H1 (cell line): ENCODE measurements at regions not wholly inside any gene's neighbourhood (a gene's known extent, or its start where the extent isn't known, plus 50 kb on each side); places are given as distances from the start of the nearest gene placed in this dataset.
"Not testable (repeated sequence)": the region's sequence is repeated elsewhere in the genome, so short reads cannot be mapped to it uniquely, and the experiment has no call there.

Experiments used
- CTCF ChIA-PET: fragments of 300-600 bp; sonication (Branson Sonifier 250); formaldehyde crosslinking; loops from one replicate; lab custom pipeline; 2021; ENCODE audit not compliant: partially characterized antibody; lab: Charles Lee
- POLR2A ChIA-PET: fragments of 300-600 bp; sonication (Branson Sonifier 250); formaldehyde crosslinking; loops from one replicate; lab custom pipeline; 2021; ENCODE audit warnings: inconsistent platforms; ENCODE audit not compliant: partially characterized antibody; lab: Charles Lee
- DNase-seq, 2 experiments: peaks; one replicate each; pipeline versions ENCODE4 v3.0.0 to v3.0.0-alpha.2; 2010 to 2022; ENCODE audit warnings: low spot score in 2 of 2, low read depth in 1 of 2, mixed read lengths in 1 of 2
- FAIRE-seq: peaks from 2 replicates; lab custom pipeline; 2011; peaks lifted over from hg19 to GRCh38; lab: Jason Lieb, UNC
- H2AFZ ChIP-seq: 2 replicates; pipeline ENCODE4 v1.8.1; 2012; ENCODE audit warnings: low read length, inconsistent platforms
- H2AK5ac ChIP-seq: 2 replicates; pipeline ENCODE4 v1.6.1; 2013; ENCODE audit warnings: low read depth, low read length
- H2BK120ac ChIP-seq: replicated peaks from 2 replicates; pipeline ENCODE3; 2013; ENCODE audit warnings: low read depth, low read length, inconsistent platforms
- H2BK12ac ChIP-seq: 2 replicates; pipeline ENCODE4 v1.6.1; 2013; ENCODE audit warnings: low read depth, low read length
- H2BK15ac ChIP-seq: 2 replicates; pipeline ENCODE4 v1.6.1; 2013; ENCODE audit warnings: low read length
- H2BK20ac ChIP-seq: 2 replicates; pipeline ENCODE4 v1.6.1; 2013; ENCODE audit warnings: low read length
- H2BK5ac ChIP-seq: 2 replicates; pipeline ENCODE4 v1.6.1; 2013; ENCODE audit warnings: low read depth, low read length
- H3K14ac ChIP-seq: 2 replicates; pipeline ENCODE4 v1.6.1; 2013; ENCODE audit warnings: inconsistent platforms; ENCODE audit not compliant: insufficient read length
- H3K18ac ChIP-seq: 2 replicates; pipeline ENCODE4 v1.6.1; 2013; ENCODE audit warnings: low read length; ENCODE audit errors: extremely low read depth
- H3K23ac ChIP-seq: 2 replicates; pipeline ENCODE4 v1.6.1; 2013; ENCODE audit warnings: inconsistent platforms; ENCODE audit not compliant: insufficient read length
- H3K23me2 ChIP-seq: 2 replicates; pipeline ENCODE4 v1.6.1; 2013; ENCODE audit warnings: low read depth, low read length
- H3K27ac ChIP-seq: 2 replicates; pipeline ENCODE4 v1.6.1; 2011; ENCODE audit warnings: low read depth, low read length, inconsistent platforms
- H3K27me3 ChIP-seq, 4 experiments: replicated peaks in 1 of 4; 1 replicate in 1 of 4; 2 replicates in 3 of 4; pipeline versions ENCODE4 v1.6.1 to v1.8.1; 2011 to 2013; ENCODE audit warnings: low read length in 3 of 4, mild to moderate bottlenecking in 3 of 4, inconsistent platforms in 2 of 4, mixed read lengths in 2 of 4, moderate library complexity in 1 of 4; ENCODE audit not compliant: control insufficient read depth in 3 of 4, insufficient read depth in 3 of 4; ENCODE audit errors: extremely low read depth in 1 of 4
- H3K36me3 ChIP-seq, 4 experiments: 2 replicates each; pipeline versions ENCODE4 v1.6.1 to v1.8.1; 2011 to 2013; ENCODE audit warnings: mild to moderate bottlenecking in 4 of 4, low read length in 3 of 4, moderate library complexity in 2 of 4, control low read depth in 1 of 4, inconsistent platforms in 1 of 4; ENCODE audit not compliant: insufficient read depth in 4 of 4, control insufficient read depth in 2 of 4
- H3K4ac ChIP-seq: replicated peaks from 2 replicates; pipeline ENCODE3; 2013; ENCODE audit warnings: low read length, low read depth, mixed read lengths, inconsistent platforms; ENCODE audit not compliant: insufficient read length
- H3K4me1 ChIP-seq, 4 experiments: replicated peaks in 1 of 4; 1 replicate in 1 of 4; 2 replicates in 3 of 4; pipeline versions ENCODE4 v1.6.1 to v1.8.1; 2011 to 2013; ENCODE audit warnings: low read length in 3 of 4, inconsistent platforms in 2 of 4, mixed read lengths in 1 of 4; ENCODE audit not compliant: insufficient read depth in 4 of 4, control insufficient read depth in 3 of 4
- H3K4me2 ChIP-seq, 2 experiments: 2 replicates each; pipeline versions ENCODE4 v1.6.1 to v1.8.1; 2011 to 2013; ENCODE audit warnings: low read depth in 2 of 2, low read length in 2 of 2, control low read depth in 1 of 2, inconsistent platforms in 1 of 2, mild to moderate bottlenecking in 1 of 2; ENCODE audit not compliant: insufficient read depth in 1 of 2
- H3K4me3 ChIP-seq, 4 experiments: fragments of 200-600, 300-600 bp in 1 of 4; sonication (generic), shearing (Covaris generic), sonication (Bioruptor Twin) in 1 of 4; 2 replicates each; pipeline versions ENCODE4 v1.5.1 to v1.8.1; 2011 to 2016; ENCODE audit warnings: low read length in 4 of 4, low read depth in 3 of 4, control low read depth in 2 of 4, inconsistent platforms in 2 of 4, mild to moderate bottlenecking in 2 of 4, mixed read lengths in 1 of 4, moderate library complexity in 1 of 4; ENCODE audit not compliant: insufficient read depth in 2 of 4; ENCODE audit errors: extremely low read depth in 1 of 4
- H3K56ac ChIP-seq: replicated peaks from 2 replicates; pipeline ENCODE3; 2013; ENCODE audit warnings: low read depth, mild to moderate bottlenecking, mixed read lengths, low read length, inconsistent platforms; ENCODE audit not compliant: insufficient read length
- H3K79me1 ChIP-seq: 2 replicates; pipeline ENCODE4 v1.6.1; 2013; ENCODE audit warnings: low read depth, low read length, control low read depth
- H3K79me2 ChIP-seq, 2 experiments: 2 replicates each; pipeline versions ENCODE4 v1.6.1 to v1.8.1; 2012 to 2013; ENCODE audit warnings: low read length in 2 of 2, mild to moderate bottlenecking in 2 of 2, inconsistent platforms in 1 of 2; ENCODE audit not compliant: insufficient read depth in 2 of 2, control insufficient read depth in 1 of 2
- H3K9ac ChIP-seq, 4 experiments: replicated peaks in 1 of 4; 1 replicate in 1 of 4; 2 replicates in 3 of 4; pipeline versions ENCODE4 v1.6.1 to v1.8.1; 2011 to 2013; ENCODE audit warnings: low read depth in 3 of 4, low read length in 3 of 4, control low read depth in 2 of 4, mild to moderate bottlenecking in 2 of 4, moderate library complexity in 2 of 4, inconsistent platforms in 1 of 4; ENCODE audit errors: extremely low read depth in 1 of 4
- H3K9me3 ChIP-seq, 2 experiments: 2 replicates each; pipeline versions ENCODE4 v1.6.1 to v1.8.1; 2012 to 2013; ENCODE audit warnings: mild to moderate bottlenecking in 2 of 2, moderate library complexity in 2 of 2, control low read depth in 1 of 2, inconsistent platforms in 1 of 2, low read depth in 1 of 2, low read length in 1 of 2, mixed read lengths in 1 of 2; ENCODE audit not compliant: insufficient read depth in 2 of 2
- H4K20me1 ChIP-seq, 2 experiments: replicated peaks in 1 of 2; 2 replicates each; pipeline versions ENCODE3 to v1.8.1; 2011 to 2013; ENCODE audit warnings: inconsistent platforms in 2 of 2, low read length in 2 of 2, mild to moderate bottlenecking in 1 of 2; ENCODE audit not compliant: insufficient read depth in 2 of 2, control insufficient read depth in 1 of 2
- H4K5ac ChIP-seq: 2 replicates; pipeline ENCODE4 v1.6.1; 2013; ENCODE audit warnings: low read length, low read depth, mixed read lengths, inconsistent platforms; ENCODE audit not compliant: insufficient read length
- H4K8ac ChIP-seq: 2 replicates; pipeline ENCODE4 v1.8.0; 2013; ENCODE audit warnings: mild to moderate bottlenecking, moderate library complexity, low read length, inconsistent platforms; ENCODE audit not compliant: insufficient read depth; ENCODE audit errors: extremely low read depth
- H4K91ac ChIP-seq: replicated peaks from 2 replicates; pipeline ENCODE3; 2013; ENCODE audit warnings: low read length, mixed read lengths, inconsistent platforms; ENCODE audit not compliant: insufficient read length
- WGBS, 2 experiments: shearing (Covaris generic) in 1 of 2; methylation state at CpG; one replicate each; pipeline versions ENCODE4 v1.1.6 to v1.1.7; 2013 to 2015; ENCODE audit warnings: low lambda C conversion rate in 2 of 2, mixed read lengths in 2 of 2, inconsistent platforms in 1 of 2, low coverage in 1 of 2, missing lambda C conversion rate in 1 of 2; ENCODE audit not compliant: insufficient replicate concordance in 2 of 2, insufficient coverage in 1 of 2, insufficient read length in 1 of 2; ENCODE audit errors: extremely low coverage in 1 of 2, missing lambda C conversion rate in 1 of 2; 5-methylcytosine and 5-hydroxymethylcytosine counted together

DNA sequence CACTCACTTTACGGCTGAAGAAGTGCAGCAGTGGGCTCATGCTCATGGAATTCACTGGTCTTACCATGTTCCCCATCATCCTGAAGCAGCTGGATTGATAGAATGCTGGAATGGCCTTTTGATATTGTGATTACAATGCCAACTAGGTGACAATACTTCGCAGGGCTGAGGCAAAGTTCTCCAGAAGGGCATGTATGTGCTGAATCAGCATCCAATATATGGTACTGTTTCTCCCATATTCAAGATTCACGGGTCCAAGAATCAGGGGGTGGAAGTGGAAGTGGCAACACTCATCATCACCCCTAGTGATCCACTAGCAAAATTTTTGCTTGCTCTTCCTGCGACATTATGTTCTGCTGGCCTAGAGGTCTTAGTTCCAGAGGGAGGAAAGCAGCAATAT is 353.3 kb downstream of the C12orf75 start:
- H3K18ac ChIP-seq, H3K27ac ChIP-seq, H3K4me2 ChIP-seq, H4K91ac ChIP-seq, H3K27me3 ChIP-seq, H3K79me2 ChIP-seq, H3K23ac ChIP-seq, FAIRE-seq, H3K56ac ChIP-seq, H4K5ac ChIP-seq, H3K9ac ChIP-seq, H3K9me3 ChIP-seq, H2BK12ac ChIP-seq, H3K79me1 ChIP-seq, H3K4me3 ChIP-seq, POLR2A ChIA-PET, H2BK20ac ChIP-seq, H3K23me2 ChIP-seq, H4K8ac ChIP-seq, H3K36me3 ChIP-seq, H2BK5ac ChIP-seq, H3K14ac ChIP-seq, H2BK15ac ChIP-seq, CTCF ChIA-PET, H3K4ac ChIP-seq, H3K4me1 ChIP-seq, DNase-seq, H2AK5ac ChIP-seq, H2AFZ ChIP-seq, H4K20me1 ChIP-seq, H2BK120ac ChIP-seq: not testable (repeated sequence)
- 94% methylated on average over 4 of the region's 4 CpGs; no CpG with 5 or more reads in 1 of the 2 experiments for WGBS, 2 experiments
